K562 (cell line): ENCODE measurements at regions not wholly inside any gene's neighbourhood (a gene's known extent, or its start where the extent isn't known, plus 50 kb on each side); places are given as distances from the start of the nearest gene placed in this dataset.

ENCODE experiments used
- ATAC-seq: fragments of 200-7000 bp; cut with Tn5 transposase; 3 replicates; pipeline ENCODE4 v1.9.1; 2020; ENCODE audit warnings: moderate library complexity
- BruUV-seq: library from RNA; stranded (reverse); fragments of 400-500 nt; replicated peaks from 2 replicates; lab custom pipeline; 2021; lab: Mats Ljungman, UMichigan
- CTCF ChIA-PET: fragments of 300-600 bp; formaldehyde crosslinking; extraction: SDS; loops from one replicate; lab custom pipeline; 2021; ENCODE audit warnings: low intra/inter-chr PET ratio; lab: Yijun Ruan, JAX
- POLR2A ChIA-PET: fragments of 300-600, 350-650 bp; sonication (Branson Sonifier 250); formaldehyde crosslinking; extraction: SDS; loops from one replicate; lab custom pipeline; 2021; ENCODE audit warnings: antibody characterized with exemption, inconsistent platforms; lab: Yijun Ruan, JAX
- DNase-seq, 4 experiments: peaks; one replicate each; pipeline versions ENCODE4 v3.0.0 to v3.0.0-alpha.2; 2011 to 2018; ENCODE audit warnings: low spot score in 3 of 4, mixed read lengths in 3 of 4; ENCODE audit errors: extremely low read depth in 1 of 4
- FAIRE-seq: peaks from 2 replicates; lab custom pipeline; 2011; peaks lifted over from hg19 to GRCh38; lab: Jason Lieb, UNC
- H2AFZ ChIP-seq: 2 replicates; pipeline ENCODE4 v1.6.0; 2011; ENCODE audit warnings: low read depth, low read length, control low read depth, inconsistent platforms
- H3K27ac ChIP-seq: fragments of 200-600 bp; 3 replicates; pipeline ENCODE4 v1.8.0; 2011; ENCODE audit warnings: low read depth, mild to moderate bottlenecking, control low read depth, inconsistent platforms, low read length, moderate library complexity, mixed read lengths; ENCODE audit errors: extremely low read depth
- H3K27me3 ChIP-seq, 2 experiments: fragments of 300-600 bp in 1 of 2; 2 replicates in 1 of 2; 3 replicates in 1 of 2; pipeline versions ENCODE4 v1.6.0 to v1.8.0; 2011; ENCODE audit warnings: inconsistent platforms in 2 of 2, low read length in 2 of 2, mild to moderate bottlenecking in 1 of 2, mixed read lengths in 1 of 2, moderate library complexity in 1 of 2; ENCODE audit not compliant: control insufficient read depth in 2 of 2, insufficient read depth in 2 of 2
- H3K36me3 ChIP-seq: fragments of 300-600 bp; 3 replicates; pipeline ENCODE4 v1.8.0; 2011; ENCODE audit warnings: mild to moderate bottlenecking, low read length, inconsistent platforms; ENCODE audit not compliant: control insufficient read depth, insufficient read depth
- H3K4me1 ChIP-seq, 2 experiments: fragments of 200-600 bp in 1 of 2; replicated peaks in 1 of 2; 2 replicates in 1 of 2; 3 replicates in 1 of 2; pipeline versions ENCODE4 v1.5.1 to v1.8.0; 2011; ENCODE audit warnings: inconsistent platforms in 2 of 2, low read length in 2 of 2, mild to moderate bottlenecking in 1 of 2, mixed read lengths in 1 of 2, moderate library complexity in 1 of 2; ENCODE audit not compliant: control insufficient read depth in 2 of 2, insufficient read depth in 2 of 2
- H3K4me2 ChIP-seq: 2 replicates; pipeline ENCODE4 v1.6.1; 2011; ENCODE audit warnings: low read length, control low read depth, inconsistent platforms, mixed read lengths; ENCODE audit not compliant: insufficient read depth
- H3K4me3 ChIP-seq: fragments of 200-600 bp; sonication (generic), shearing (Covaris generic); 2 replicates; pipeline ENCODE4 v1.5.1; 2016; ENCODE audit warnings: control low read depth, inconsistent platforms
- H3K79me2 ChIP-seq: fragments of 200-600 bp; 3 replicates; pipeline ENCODE4 v1.8.0; 2011; ENCODE audit warnings: low read length, inconsistent platforms; ENCODE audit not compliant: control insufficient read depth, insufficient read depth
- H3K9ac ChIP-seq, 2 experiments: 2 replicates each; pipeline versions ENCODE4 v1.6.0 to v1.6.1; 2011; ENCODE audit warnings: low read depth in 2 of 2, low read length in 2 of 2, control low read depth in 1 of 2, inconsistent platforms in 1 of 2, mild to moderate bottlenecking in 1 of 2, mixed read lengths in 1 of 2; ENCODE audit not compliant: insufficient read depth in 1 of 2
- H3K9me1 ChIP-seq: one replicate; pipeline ENCODE4 v1.6.0; 2011; ENCODE audit warnings: inconsistent platforms, mild to moderate bottlenecking, low read length, moderate library complexity; ENCODE audit not compliant: control insufficient read depth, insufficient read depth
- H3K9me3 ChIP-seq: replicated peaks from 2 replicates; pipeline ENCODE4 v1.5.1; 2011; ENCODE audit warnings: low read depth, low read length, inconsistent platforms; ENCODE audit not compliant: control insufficient read depth, insufficient read depth
- H4K20me1 ChIP-seq: replicated peaks from 2 replicates; pipeline ENCODE4 v1.6.1; 2011; ENCODE audit warnings: low read length, inconsistent platforms, mixed read lengths; ENCODE audit not compliant: control insufficient read depth, insufficient read depth
- ARID3A ChIP-seq: IDR thresholded peaks from 2 replicates; pipeline ENCODE4 v1.6.1; 2012; ENCODE audit warnings: low read depth, low read length, improper control_type of control experiment, borderline replicate concordance
- BRD9 ChIP-seq: fragments of 450-650 bp; IDR thresholded peaks from 2 replicates; pipeline ENCODE4 v1.6.1; 2018; ENCODE audit warnings: low read depth; ENCODE audit not compliant: partially characterized antibody
- CHD2 ChIP-seq: IDR thresholded peaks from 2 replicates; pipeline ENCODE4 v1.6.1; 2011; ENCODE audit warnings: low read depth, low read length
- ELK1 ChIP-seq: sonication (generic); formaldehyde crosslinking; IDR thresholded peaks from 2 replicates; pipeline ENCODE4 v1.8.1; 2022; ENCODE audit warnings: missing genetic modification reagents
- JUN ChIP-seq, 2 experiments: sonication (generic) in 1 of 2; formaldehyde crosslinking in 1 of 2; IDR thresholded peaks; 2 replicates each; pipeline versions ENCODE4 v1.6.1 to v1.8.0; 2012 to 2022; ENCODE audit warnings: borderline replicate concordance in 2 of 2, mild to moderate bottlenecking in 2 of 2, improper control_type of control experiment in 1 of 2, low read depth in 1 of 2, low read length in 1 of 2, missing genetic modification reagents in 1 of 2
- NKRF ChIP-seq: fragments of 450-650 bp; IDR thresholded peaks from 2 replicates; pipeline ENCODE4 v1.6.1; 2016; ENCODE audit warnings: borderline replicate concordance
- SMC3 ChIP-seq: conservative IDR thresholded peaks from 2 replicates; pipeline ENCODE4 v1.6.1; 2011; ENCODE audit warnings: low read depth, low read length, improper control_type of control experiment; ENCODE audit not compliant: insufficient read depth
- SRSF7 ChIP-seq: fragments of 200-400 bp; formaldehyde crosslinking; optimal IDR thresholded peaks from 2 replicates; pipeline ENCODE3; 2017; ENCODE audit warnings: mild to moderate bottlenecking, low read depth, low read length
- TCF7L2 ChIP-seq: fragments of 150-350 bp; IDR thresholded peaks from 2 replicates; pipeline ENCODE4 v1.6.1; 2016; ENCODE audit warnings: low read depth, mild to moderate bottlenecking, low read length, moderate library complexity
- WGBS: fragments of 100-300 bp; shearing (Covaris generic); methylation state at CpG from one replicate; pipeline ENCODE4 v1.1.6; 2016; ENCODE audit warnings: low coverage, mixed read lengths; ENCODE audit not compliant: insufficient coverage; ENCODE audit errors: missing lambda C conversion rate; 5-methylcytosine and 5-hydroxymethylcytosine counted together
- in situ Hi-C: fragments of 300-500 bp; cut with MboI; formaldehyde crosslinking; loops from 4 replicates; pipeline ENCODE4 v1.15.0; 2018; ENCODE audit warnings: inconsistent platforms, mixed read lengths
- intact Hi-C: fragments of 100-400 bp; cut with micrococcal nuclease; formaldehyde crosslinking; loops from 2 replicates; pipeline ENCODE4 v1.14.2; 2022

GRCh38 chr6:113083947-113084346 is 736.8 kb downstream of the RFPL4B start:
- 4% methylated on average over 3 of the region's 3 CpGs for WGBS
- ChIA-PET CTCF (no interaction called here), POLR2A (interaction anchor here (0.5 kb wide), 1 partner anchor 204 kb away, joined by 4 read pairs; no protein-coding TSS in a partner anchor)
- FAIRE-seq (no peak), DNase-seq (no peak), ATAC-seq (no peak)
- H3K4me3 ChIP-seq, result no peak overlapping the region
- no peaks in the 10 kb centered on the region for H4K20me1 ChIP-seq
- H3K27me3 ChIP-seq, result no peaks in the 10 kb centered on the region
- no peak overlapping the region for H3K4me2 ChIP-seq
- H3K9ac ChIP-seq, result no peak overlapping the region
- intact Hi-C loops (no loop called here), in situ Hi-C loops (no loop called here)
- H3K4me1 ChIP-seq, result no peaks in the 10 kb centered on the region
- no peaks in the 10 kb centered on the region for H3K9me1 ChIP-seq
- H3K79me2 ChIP-seq, result no peaks in the 10 kb centered on the region
- H3K27ac ChIP-seq, result no peak overlapping the region
- BruUV-seq, result no TSS peak
- H3K36me3 ChIP-seq, result no peaks in the 10 kb centered on the region
- H2AFZ ChIP-seq, result no peak overlapping the region
- TF ChIP-seq SRSF7 (no peak), JUN (IDR thresholded peaks at IDR 0.05; ENCODE audit: borderline replicate concordance, low read depth, low read length) (no peak), JUN (CRISPR knock-in tag; IDR thresholded peaks at IDR 0.05; ENCODE audit: borderline replicate concordance) (no peak), ELK1 (CRISPR knock-in tag) (no peak), ARID3A (no peak), TCF7L2 (no peak), BRD9 (no peak), NKRF (no peak), SMC3 (no peak), CHD2 (no peak)
- no peaks in the 10 kb centered on the region for H3K9me3 ChIP-seq
